T-helper 17 cell (primary cell): ENCODE measurements at regions not wholly inside any gene's neighbourhood (a gene's known extent, or its start where the extent isn't known, plus 50 kb on each side); places are given as distances from the start of the nearest gene placed in this dataset.

Source experiments
- ATAC-seq: fragments of 150-1000 bp; cut with Tn5 transposase; 2 replicates; pipeline ENCODE4 v1.10.0; 2021; ENCODE audit warnings: mild to moderate bottlenecking, moderate library complexity
- DNase-seq, 3 donors: peaks; one replicate each; pipeline versions ENCODE4 v3.0.0 to v3.0.0-alpha.2; 2020 to 2021
- H3K9me3 ChIP-seq: one replicate; pipeline ENCODE4 v1.7.0; 2013; ENCODE audit warnings: low read length, mild to moderate bottlenecking; ENCODE audit not compliant: control insufficient read depth, poor library complexity, severe bottlenecking
- H3K27ac Mint-ChIP-seq: one replicate; pipeline ENCODE4 v1.8.0; 2022; ENCODE audit warnings: mild to moderate bottlenecking, moderate library complexity, mixed read lengths
- H3K27me3 Mint-ChIP-seq: one replicate; pipeline ENCODE4 v1.8.0; 2022; ENCODE audit warnings: mixed read lengths
- H3K36me3 Mint-ChIP-seq: one replicate; pipeline ENCODE4 v1.8.0; 2022; ENCODE audit warnings: low read depth, mixed read lengths
- H3K4me1 Mint-ChIP-seq: one replicate; pipeline ENCODE4 v1.8.0; 2022; ENCODE audit warnings: mild to moderate bottlenecking, mixed read lengths
- H3K4me3 Mint-ChIP-seq: one replicate; pipeline ENCODE4 v1.8.0; 2022; ENCODE audit warnings: mild to moderate bottlenecking, moderate library complexity, mixed read lengths

DNA sequence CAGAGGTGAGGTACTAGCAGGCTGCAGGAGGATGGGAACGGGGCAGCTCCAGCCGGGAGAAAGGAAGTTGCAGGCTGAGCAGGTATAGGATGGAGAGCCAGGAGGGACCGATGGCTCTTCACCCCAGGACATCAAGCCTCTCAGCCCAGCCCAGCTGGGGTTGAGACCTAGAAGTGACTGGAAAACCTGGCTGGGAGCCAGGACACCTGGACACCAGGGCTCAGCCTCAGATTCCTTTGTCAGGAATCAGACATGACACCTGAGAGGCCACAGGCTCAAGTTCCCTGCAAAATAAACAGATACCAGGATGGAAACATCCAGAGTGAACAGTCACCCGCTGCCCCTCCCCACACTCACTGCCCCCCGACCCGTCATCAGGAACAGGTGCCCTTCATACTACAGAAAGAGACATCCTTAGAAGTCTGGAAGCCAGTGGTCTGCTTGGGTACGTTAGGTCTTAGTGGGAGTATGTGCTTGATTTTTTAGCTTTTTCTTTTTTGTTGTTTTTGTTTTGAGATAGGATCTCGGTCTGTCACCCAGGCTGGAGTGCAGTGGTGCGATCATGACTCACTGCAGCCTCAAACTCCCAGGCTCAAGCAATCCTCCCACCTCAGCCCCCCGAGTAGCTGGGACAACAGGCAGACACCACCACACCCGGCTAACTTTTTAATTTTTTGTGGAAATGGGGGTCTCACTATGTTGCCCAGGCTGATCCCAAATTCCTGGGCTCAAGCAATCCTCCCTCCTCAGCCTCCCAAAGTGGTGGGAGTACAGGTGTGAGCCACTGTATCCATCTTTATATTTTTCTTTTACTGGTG lies 74.5 kb upstream of the CALM2 start:
- Mint-ChIP-seq H3K36me3 (no peaks in the 10 kb centered on the region), H3K4me1 (no peaks in the 10 kb centered on the region), H3K27ac (no peak overlapping the region)

DNA sequence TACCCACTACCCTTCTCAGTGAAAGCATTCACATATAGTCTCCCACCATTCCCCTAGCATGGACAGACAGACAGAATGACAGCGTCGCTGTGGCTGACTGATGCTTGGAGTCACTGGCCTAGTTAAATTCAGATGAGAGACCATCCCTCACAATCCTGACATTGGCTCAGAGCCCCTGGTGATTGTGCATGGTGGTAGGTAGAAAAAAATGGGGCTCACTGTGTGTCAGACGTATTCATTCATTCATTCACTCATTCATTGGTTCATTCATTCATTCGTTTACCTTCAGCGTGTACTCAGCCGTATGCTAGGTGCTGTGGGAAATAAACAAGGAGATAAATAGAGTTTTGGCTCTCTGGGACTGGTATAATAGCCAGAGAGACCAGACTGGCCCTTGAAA lies 73.6 kb upstream of the CALM2 start:
- Mint-ChIP-seq H3K27me3 (peaks cover 42% of the 10 kb centered on the region), H3K4me3 (no peak overlapping the region), H3K27ac (no peak overlapping the region), H3K36me3 (no peaks in the 10 kb centered on the region), H3K4me1 (no peaks in the 10 kb centered on the region)
- H3K9me3 ChIP-seq = no peaks in the 10 kb centered on the region
- ATAC-seq = no peak
- DNase-seq = no peak

More for the DNA sequence above, 74.5 kb upstream of the CALM2 start:
- ATAC-seq = no peak
- Mint-ChIP-seq H3K27me3 (peaks cover 36% of the 10 kb centered on the region), H3K4me3 (no peak overlapping the region)
- DNase-seq = no peak
- no peaks in the 10 kb centered on the region for H3K9me3 ChIP-seq

DNA sequence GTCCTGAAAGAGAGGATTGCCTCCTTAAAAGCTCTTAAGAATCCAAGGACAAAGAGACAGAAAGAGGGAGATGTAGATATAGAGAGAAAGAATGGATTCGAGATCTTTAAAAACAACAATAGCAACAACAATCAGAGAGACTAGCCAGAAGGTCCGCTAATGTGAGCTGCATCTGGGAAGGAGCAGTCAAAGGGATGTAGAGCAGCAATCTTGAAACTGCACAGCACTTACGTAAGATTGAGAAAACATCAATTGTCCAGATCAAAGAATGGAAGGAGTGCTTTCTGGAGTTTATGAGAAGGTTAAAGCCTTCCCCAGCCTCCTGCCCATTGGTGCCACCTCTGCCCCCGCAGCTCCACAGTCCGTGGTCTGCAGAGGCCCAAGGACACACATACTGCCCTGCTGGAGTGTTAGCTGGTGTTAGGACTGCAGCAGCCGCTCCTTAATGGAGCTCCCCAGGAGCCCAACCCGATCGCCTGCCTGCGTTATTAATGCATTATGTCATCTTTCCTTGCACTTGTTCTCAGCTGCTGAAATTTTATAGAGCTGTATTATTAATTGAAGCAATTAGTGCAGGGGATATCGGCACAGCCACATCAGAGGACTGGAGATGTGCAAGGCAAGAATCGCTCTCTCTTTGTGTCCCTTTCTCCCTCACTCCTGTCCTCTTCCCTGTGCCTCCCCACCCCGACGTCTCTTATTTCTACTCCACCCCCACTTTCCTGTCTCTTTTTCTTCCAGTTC lies 73.0 kb upstream of the CALM2 start:
- DNase-seq (no peak), ATAC-seq (no peak)
- Mint-ChIP-seq H3K36me3 (no peaks in the 10 kb centered on the region), H3K4me1 (no peaks in the 10 kb centered on the region), H3K27me3 (peaks cover 43% of the 10 kb centered on the region), H3K27ac (no peak overlapping the region), H3K4me3 (no peak overlapping the region)
- H3K9me3 ChIP-seq = no peaks in the 10 kb centered on the region

DNA sequence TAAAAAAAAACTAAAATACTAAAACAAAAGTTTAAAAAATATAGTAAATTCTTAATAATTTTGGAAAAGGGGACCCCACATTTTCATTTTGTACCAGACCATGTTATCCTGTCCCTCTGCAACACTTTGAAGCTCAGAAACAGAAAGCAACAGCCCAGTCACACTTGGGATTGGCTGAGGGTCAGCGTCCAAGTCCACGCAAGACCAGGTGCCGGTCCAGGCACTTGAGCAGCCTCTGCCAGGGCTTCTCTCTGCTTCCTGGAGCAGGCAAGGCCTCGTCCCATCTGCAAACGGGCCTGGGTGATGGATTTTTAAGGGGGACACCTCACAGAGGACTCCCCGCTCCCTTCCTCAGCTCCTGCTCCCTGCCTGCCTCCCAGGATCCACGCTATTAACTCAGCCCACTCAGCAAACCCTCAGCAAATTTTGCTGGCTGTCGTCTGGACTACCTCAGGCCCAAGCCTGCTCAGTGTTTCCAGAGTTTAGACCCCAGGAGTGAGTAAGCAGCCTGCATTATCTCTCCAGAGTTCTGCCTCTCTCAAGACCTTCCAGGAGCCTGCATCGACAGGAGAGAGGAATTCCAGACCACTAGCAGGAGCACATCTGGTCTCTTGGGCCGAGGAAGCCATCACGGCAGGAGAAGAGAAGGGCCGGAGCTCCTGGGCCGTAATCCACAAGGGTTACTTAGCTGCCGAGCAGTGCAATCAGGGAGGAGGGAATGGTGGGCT lies 67.4 kb upstream of the CALM2 start:
- Mint-ChIP-seq H3K4me1 (no peaks in the 10 kb centered on the region), H3K4me3 (no peak overlapping the region), H3K27ac (no peak overlapping the region), H3K27me3 (peaks cover 25% of the 10 kb centered on the region), H3K36me3 (no peaks in the 10 kb centered on the region)
- no peak for DNase-seq
- ATAC-seq = no peak
- no peaks in the 10 kb centered on the region for H3K9me3 ChIP-seq

DNA sequence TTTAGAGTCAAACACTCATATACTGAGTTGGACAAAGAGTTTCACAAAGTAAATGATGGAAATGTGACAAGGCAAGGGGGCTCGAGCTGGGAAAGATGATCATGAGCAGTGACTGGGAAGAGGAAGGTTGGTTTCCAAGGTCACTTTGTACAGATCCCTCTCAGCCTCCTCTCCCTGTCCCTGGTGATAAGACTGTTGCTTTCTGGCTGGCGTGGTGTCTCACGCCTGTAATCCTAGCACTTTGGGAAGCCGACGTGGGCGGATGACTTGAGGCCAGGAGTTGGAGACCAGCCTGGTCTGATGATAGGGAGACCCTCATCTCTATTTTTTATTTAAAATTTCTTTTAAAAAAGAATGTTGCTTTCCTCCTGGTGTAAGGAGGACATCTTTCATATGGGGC lies 65.4 kb upstream of the CALM2 start:
- no peak for ATAC-seq
- no peaks in the 10 kb centered on the region for H3K4me1 Mint-ChIP-seq
- H3K27me3 Mint-ChIP-seq = peaks cover 26% of the 10 kb centered on the region
- no peak for DNase-seq
- no peaks in the 10 kb centered on the region for H3K9me3 ChIP-seq
- H3K36me3 Mint-ChIP-seq = no peaks in the 10 kb centered on the region
- no peak overlapping the region for H3K4me3 Mint-ChIP-seq
- no peak overlapping the region for H3K27ac Mint-ChIP-seq

DNA sequence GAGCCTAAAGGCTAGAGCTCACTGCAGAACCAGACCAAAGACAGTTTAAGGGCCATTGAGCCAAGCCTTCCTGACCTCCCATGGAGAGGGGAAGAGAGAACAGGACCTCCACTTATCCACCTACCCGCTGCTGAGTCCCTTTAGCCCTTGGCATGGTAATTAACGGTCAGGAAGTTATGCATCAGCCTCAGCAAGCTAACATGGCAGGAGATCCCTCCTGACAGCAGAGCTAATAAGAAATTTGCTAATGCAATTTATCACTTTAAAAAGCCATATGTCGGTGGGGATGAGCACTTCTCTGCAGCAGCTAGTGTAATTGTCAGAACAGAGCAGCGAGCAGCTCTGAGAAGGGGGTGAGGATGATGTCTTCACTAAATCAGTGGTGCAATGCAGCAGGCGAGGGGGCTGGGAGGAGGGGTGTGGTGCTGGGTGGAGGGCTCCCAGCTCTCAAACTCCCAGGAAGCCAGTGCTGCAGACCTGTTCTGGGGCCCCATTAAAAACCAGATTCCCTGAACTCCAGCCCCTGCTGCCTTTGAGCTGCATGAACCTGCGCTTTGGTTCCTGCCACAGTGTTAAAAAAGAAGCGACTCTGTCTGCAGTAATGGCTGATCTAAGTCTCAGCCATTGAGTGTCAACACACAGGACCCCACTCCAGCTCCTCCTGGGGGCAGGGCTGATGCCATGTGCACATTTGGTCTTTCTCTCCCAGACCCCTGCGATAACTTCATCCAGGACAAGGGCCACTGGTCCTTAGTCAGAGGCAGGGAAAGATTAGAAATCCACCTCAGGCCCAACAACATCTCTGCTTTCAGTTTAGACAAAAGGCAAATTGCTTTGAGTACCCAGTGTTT lies 63.0 kb upstream of the CALM2 start:
- no peaks in the 10 kb centered on the region for H3K9me3 ChIP-seq
- H3K27me3 Mint-ChIP-seq = peaks cover 26% of the 10 kb centered on the region
- no peak overlapping the region for H3K27ac Mint-ChIP-seq
- no peak overlapping the region for H3K4me3 Mint-ChIP-seq
- peaks cover 3% of the 10 kb centered on the region for H3K36me3 Mint-ChIP-seq
- ATAC-seq = no peak
- H3K4me1 Mint-ChIP-seq = no peaks in the 10 kb centered on the region
- DNase-seq = no peak

DNA sequence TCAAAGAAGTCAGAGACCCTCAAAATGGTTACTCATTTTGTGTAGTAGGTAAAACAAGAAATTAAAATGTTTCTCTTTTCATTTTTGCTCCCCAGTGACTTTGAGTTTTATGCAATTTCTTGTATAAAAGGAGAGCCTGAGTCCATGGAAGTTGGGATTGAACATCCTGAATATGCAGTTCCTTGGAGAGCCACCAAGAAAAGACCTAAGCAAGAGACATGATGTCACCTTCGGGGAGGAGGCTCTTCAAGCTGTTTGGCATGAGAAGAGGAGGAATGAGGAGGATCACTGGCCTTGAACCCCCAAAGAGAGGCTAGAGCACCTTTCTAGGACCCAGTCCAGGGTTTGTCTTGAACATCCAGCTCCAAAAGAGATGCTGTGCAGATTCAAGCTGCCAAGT lies 62.3 kb upstream of the CALM2 start:
- Mint-ChIP-seq H3K36me3 (peaks cover 3% of the 10 kb centered on the region), H3K4me3 (no peak overlapping the region), H3K4me1 (no peaks in the 10 kb centered on the region), H3K27me3 (peaks cover 33% of the 10 kb centered on the region), H3K27ac (no peak overlapping the region)
- H3K9me3 ChIP-seq = no peaks in the 10 kb centered on the region
- no peak for ATAC-seq
- DNase-seq = no peak

DNA sequence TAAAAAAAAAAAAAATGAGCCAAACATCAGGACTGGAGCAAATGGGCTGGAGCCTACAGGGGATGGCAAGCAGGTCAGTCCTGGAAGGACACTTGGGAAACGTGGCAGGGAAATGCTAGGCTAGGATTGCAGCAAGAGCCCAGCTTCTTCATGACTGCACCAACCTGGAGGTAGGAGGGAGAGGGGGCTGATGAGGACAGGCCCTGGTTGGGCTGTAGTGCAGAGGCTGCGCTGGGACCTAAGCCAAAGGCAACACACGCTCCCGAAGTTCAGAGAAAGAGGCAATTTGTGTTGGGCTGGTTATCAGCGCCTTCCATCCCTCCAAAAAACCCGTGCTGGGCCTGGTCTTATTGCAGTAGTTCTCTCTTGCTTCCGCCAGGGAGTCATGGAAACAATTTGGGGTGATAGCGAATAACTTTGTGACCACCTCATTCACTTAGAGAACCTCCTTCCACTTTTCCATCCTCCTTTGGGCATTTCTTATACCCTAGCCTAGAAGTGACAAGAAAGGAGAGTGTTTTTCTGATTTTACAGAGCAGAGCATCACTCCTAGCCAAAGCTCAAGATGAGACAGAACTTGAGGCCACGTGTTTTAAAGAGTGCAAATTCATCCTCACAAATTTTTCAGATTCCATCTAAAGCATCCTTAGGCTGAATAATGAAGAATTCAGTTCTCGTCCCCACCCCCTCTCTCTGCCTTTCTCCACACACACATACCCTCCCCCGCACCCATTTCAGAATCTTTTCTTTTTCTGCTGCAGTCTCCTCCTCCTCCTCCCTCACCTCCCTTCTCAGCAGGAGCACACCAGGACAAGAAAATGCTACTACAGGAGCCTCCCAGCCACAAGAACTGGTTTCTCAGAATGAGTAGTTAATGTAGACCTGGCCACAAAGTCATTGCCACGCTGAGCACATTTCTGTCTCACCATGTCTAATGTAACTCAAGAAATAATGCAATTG lies 61.3 kb upstream of the CALM2 start:
- H3K9me3 ChIP-seq = no peaks in the 10 kb centered on the region
- DNase-seq (no peak), ATAC-seq (no peak)
- peaks cover 35% of the 10 kb centered on the region for H3K27me3 Mint-ChIP-seq
- no peaks in the 10 kb centered on the region for H3K4me1 Mint-ChIP-seq
- H3K4me3 Mint-ChIP-seq = no peak overlapping the region
- no peak overlapping the region for H3K27ac Mint-ChIP-seq
- H3K36me3 Mint-ChIP-seq = peaks cover 3% of the 10 kb centered on the region

DNA sequence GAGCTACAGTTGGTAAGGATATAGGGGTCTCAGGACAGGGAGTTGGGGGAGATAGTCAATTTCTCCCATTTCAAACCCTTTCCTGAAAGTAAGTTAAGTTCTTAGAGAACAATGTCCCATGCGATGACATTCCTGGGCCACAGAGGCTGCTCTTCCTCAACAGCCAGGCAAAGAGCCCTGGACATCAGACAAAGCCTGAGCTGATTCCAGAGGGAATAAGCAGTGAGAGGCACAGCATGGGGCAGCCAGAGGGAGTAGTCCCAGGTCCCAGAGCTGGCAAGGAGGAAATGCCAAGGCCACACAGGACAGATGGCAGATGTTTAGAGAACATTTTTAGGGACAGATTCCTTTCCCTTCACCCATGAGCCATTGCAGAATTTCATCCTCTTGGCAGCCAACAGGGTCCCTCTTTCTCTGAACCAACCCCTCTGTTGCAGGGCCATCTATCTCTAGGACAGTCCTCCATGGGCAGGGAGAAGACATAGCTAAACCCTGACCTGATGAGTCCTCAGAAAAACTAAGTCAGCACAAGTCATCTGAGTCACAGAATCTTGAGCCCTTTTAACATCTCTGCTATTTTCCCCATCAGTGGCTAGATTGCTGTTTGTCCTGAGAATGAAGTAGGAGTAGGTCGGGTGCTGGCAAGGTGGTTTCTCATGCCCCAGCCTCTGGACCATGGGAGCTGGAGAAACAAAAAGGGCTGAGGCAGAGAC lies 60.3 kb upstream of the CALM2 start:
- no peak for DNase-seq
- no peak overlapping the region for H3K27ac Mint-ChIP-seq
- ATAC-seq = no peak
- H3K36me3 Mint-ChIP-seq = peaks cover 3% of the 10 kb centered on the region
- H3K4me1 Mint-ChIP-seq = no peaks in the 10 kb centered on the region
- no peak overlapping the region for H3K4me3 Mint-ChIP-seq
- H3K27me3 Mint-ChIP-seq = peaks cover 41% of the 10 kb centered on the region
- no peaks in the 10 kb centered on the region for H3K9me3 ChIP-seq

DNA sequence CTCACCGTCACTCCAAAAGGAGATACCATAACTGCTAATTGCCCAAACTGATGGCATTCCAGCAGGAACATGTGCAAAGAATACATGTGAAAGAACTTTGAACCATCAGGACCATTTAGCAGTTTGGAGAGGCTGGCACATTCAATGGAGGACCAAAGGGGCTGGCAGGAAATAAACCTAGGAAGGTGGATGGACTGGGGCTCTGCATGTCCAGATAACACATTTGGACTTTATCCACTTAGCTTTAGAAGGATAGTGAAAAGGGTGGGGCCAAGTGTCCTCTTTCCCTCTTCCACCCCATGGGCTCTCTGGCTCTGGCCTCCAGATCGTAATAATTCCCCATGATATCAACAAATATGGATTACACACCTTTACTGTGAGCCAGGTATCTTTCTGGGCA lies 58.8 kb upstream of the CALM2 start:
- no peak overlapping the region for H3K27ac Mint-ChIP-seq
- DNase-seq (no peak), ATAC-seq (no peak)
- peaks cover 41% of the 10 kb centered on the region for H3K27me3 Mint-ChIP-seq
- no peak overlapping the region for H3K4me3 Mint-ChIP-seq
- no peaks in the 10 kb centered on the region for H3K9me3 ChIP-seq
- no peaks in the 10 kb centered on the region for H3K4me1 Mint-ChIP-seq
- H3K36me3 Mint-ChIP-seq = peaks cover 3% of the 10 kb centered on the region

DNA sequence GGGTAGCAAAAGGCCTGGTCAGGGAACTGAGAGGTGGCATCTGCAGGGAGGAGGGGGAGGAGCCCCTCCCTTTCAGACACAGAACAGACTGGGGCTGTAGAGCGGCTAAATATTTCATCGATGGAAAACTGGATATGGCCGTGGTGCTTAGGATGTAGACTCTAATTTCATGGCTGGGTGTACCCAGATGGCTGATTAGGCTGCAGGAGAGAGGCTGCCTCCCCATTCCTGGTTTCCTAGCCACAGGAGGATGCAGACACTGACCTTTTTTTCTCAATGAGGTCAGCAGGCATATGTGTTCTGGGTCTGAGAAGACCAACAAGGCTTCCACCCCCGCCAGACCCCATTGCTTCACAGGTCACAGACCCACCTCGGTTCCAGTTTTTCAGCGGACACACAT lies 58.1 kb upstream of the CALM2 start:
- ATAC-seq = no peak
- no peak overlapping the region for H3K4me3 Mint-ChIP-seq
- H3K27ac Mint-ChIP-seq = no peak overlapping the region
- H3K4me1 Mint-ChIP-seq = no peaks in the 10 kb centered on the region
- peaks cover 3% of the 10 kb centered on the region for H3K36me3 Mint-ChIP-seq
- H3K27me3 Mint-ChIP-seq = peaks cover 41% of the 10 kb centered on the region
- DNase-seq = no peak
- no peaks in the 10 kb centered on the region for H3K9me3 ChIP-seq
